NCI-H748 (cell line): ENCODE measurements at regions not wholly inside any gene's neighbourhood (a gene's known extent, or its start where the extent isn't known, plus 50 kb on each side); places are given as distances from the start of the nearest gene placed in this dataset.
A peak's percentile ranks its signal among the peaks of the same experiment; 100 is the strongest.
"Not testable (repeated sequence)": the region's sequence is repeated elsewhere in the genome, so short reads cannot be mapped to it uniquely, and the experiment has no call there.

ENCODE experiments used
- DNase-seq: peaks from one replicate; lab custom pipeline; 2025; ENCODE audit not compliant: unreplicated experiment; lab: John Stamatoyannopoulos, UW

GRCh38 chr9:73337182-73337581 lies 185.5 kb downstream of the ANXA1 start:
- DNase-seq: peak; percentile 48

GRCh38 chr9:73344060-73344459 lies 192.4 kb downstream of the ANXA1 start:
- DNase-seq: peak; percentile 71

- DNase-seq: no peak
Measured at GRCh38 chr9:73347123-73347522, 195.5 kb downstream of the ANXA1 start.

GRCh38 chr9:73347720-73348119 lies 196.1 kb downstream of the ANXA1 start:
- DNase-seq: no peak

GRCh38 chr9:73348471-73348870 lies 196.8 kb downstream of the ANXA1 start:
- DNase-seq: no peak

- no peak for DNase-seq
Measured at GRCh38 chr9:73349476-73349875, 197.8 kb downstream of the ANXA1 start.

GRCh38 chr9:73357607-73358006 lies 205.9 kb downstream of the ANXA1 start:
- DNase-seq: no peak

- peak; percentile 42 for DNase-seq
Measured at GRCh38 chr9:73370053-73370452, 218.4 kb downstream of the ANXA1 start.

- DNase-seq: peak; percentile 38
Measured at GRCh38 chr9:73371801-73372200, 220.1 kb downstream of the ANXA1 start.

GRCh38 chr9:73380411-73380810 lies 228.7 kb downstream of the ANXA1 start:
- no peak for DNase-seq

- no peak for DNase-seq
Measured at GRCh38 chr9:73402081-73403028, 250.7 kb downstream of the ANXA1 start.

GRCh38 chr9:73411494-73411893 lies 259.8 kb downstream of the ANXA1 start:
- DNase-seq: no peak

GRCh38 chr9:73412874-73413273 lies 261.2 kb downstream of the ANXA1 start:
- no peak for DNase-seq

- DNase-seq: no peak
Measured at GRCh38 chr9:73423891-73424290, 272.2 kb downstream of the ANXA1 start.

- peak; percentile 99 for DNase-seq
Measured at GRCh38 chr9:73426269-73426668, 274.6 kb downstream of the ANXA1 start.

GRCh38 chr9:73434826-73435225 lies 283.2 kb downstream of the ANXA1 start:
- DNase-seq: no peak

- no peak for DNase-seq
Measured at GRCh38 chr9:73437758-73438157, 286.1 kb downstream of the ANXA1 start.

GRCh38 chr9:73439839-73440238 lies 288.2 kb downstream of the ANXA1 start:
- DNase-seq: not testable (repeated sequence)

- DNase-seq: no peak
Measured at GRCh38 chr9:73441223-73441622, 289.6 kb downstream of the ANXA1 start.

- DNase-seq: no peak
Measured at GRCh38 chr9:73441890-73442818, 290.5 kb downstream of the ANXA1 start.

- DNase-seq: no peak
Measured at GRCh38 chr9:73444821-73445220, 293.2 kb downstream of the ANXA1 start.

- not testable (repeated sequence) for DNase-seq
Measured at GRCh38 chr9:73445384-73445783, 293.7 kb downstream of the ANXA1 start.
